Activated naive CD8-positive, alpha-beta T cell treated with anti-CD3 and anti-CD28 coated beads for 36 hours (primary cell): ENCODE measurements at regions not wholly inside any gene's neighbourhood (a gene's known extent, or its start where the extent isn't known, plus 50 kb on each side); places are given as distances from the start of the nearest gene placed in this dataset.

Experiments
- DNase-seq: peaks from one replicate; pipeline ENCODE4 v3.0.0; 2021
- H3K27ac Mint-ChIP-seq: one replicate; pipeline ENCODE4 v1.8.0; 2022; ENCODE audit warnings: mild to moderate bottlenecking, moderate library complexity, mixed read lengths
- H3K27me3 Mint-ChIP-seq: one replicate; pipeline ENCODE4 v1.8.0; 2022; ENCODE audit warnings: mild to moderate bottlenecking, mixed read lengths
- H3K36me3 Mint-ChIP-seq: one replicate; pipeline ENCODE4 v1.8.0; 2021; ENCODE audit warnings: mild to moderate bottlenecking, mixed read lengths
- H3K4me1 Mint-ChIP-seq: one replicate; pipeline ENCODE4 v1.8.0; 2021; ENCODE audit warnings: mixed read lengths
- H3K4me3 Mint-ChIP-seq: one replicate; pipeline ENCODE4 v1.8.0; 2022; ENCODE audit warnings: mild to moderate bottlenecking, moderate library complexity, mixed read lengths
- H3K9me3 Mint-ChIP-seq: one replicate; pipeline ENCODE4 v1.8.0; 2022; ENCODE audit warnings: mixed read lengths

DNA sequence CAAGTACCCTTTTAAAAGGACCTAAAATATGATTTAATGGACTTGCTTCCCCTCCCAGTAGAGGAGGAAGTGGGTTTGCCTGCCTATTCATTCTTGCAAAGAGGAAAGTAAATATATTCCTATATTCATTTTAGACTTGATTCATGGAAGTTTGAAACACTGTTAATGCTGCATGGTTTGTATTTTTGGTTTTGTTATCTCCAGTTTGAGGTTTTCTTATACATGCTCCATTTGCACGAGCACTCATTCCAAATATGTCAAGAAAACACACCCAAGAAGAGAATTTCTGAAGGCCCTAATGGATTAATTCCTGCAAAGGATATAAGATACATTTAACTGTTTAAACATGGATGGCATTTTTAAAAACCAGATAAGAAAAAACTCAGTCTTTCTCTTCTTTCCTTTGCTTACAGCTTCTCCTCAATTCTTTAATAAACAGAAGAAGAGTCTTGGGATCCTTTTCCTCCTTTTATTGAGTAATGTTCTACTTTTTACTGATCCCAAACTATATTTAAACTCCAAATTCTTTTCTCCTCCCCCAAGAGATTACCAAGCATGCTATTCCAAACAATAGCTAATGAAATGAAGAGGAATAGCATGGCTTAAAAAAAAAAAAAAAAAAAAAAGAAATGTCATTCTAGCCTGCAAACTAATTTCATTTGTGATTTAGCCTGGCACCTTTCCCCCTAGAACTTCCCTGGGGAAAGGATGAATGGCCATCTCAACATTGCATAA, 54.6 kb upstream of the LDB2 start:
- Mint-ChIP-seq H3K27ac (no peak overlapping the region), H3K27me3 (peaks cover 4% of the 10 kb centered on the region), H3K36me3 (no peaks in the 10 kb centered on the region), H3K4me1 (no peaks in the 10 kb centered on the region), H3K9me3 (peaks cover 7% of the 10 kb centered on the region), H3K4me3 (no peak overlapping the region)
- no peak for DNase-seq

DNA sequence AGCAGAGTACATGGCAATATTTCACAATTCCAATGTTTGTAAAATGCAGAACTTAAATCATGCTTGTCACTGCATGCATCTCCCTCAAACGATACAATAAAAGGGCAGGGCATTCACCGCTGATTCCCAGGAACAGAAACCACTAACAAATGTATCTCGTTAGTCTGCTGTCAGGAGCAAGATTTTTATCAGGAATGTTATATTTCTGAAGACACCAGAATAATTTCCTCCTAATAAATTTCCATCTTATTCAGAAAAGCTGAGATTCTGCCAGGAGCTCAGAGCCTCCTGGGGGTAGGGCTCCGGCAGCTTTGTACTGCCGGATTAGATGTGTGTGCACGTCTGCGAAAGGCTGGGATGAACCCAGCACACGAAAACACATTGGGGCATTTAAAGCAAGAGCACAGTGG, 54.0 kb upstream of the LDB2 start:
- DNase-seq: no peak
- Mint-ChIP-seq H3K27me3 (peaks cover 4% of the 10 kb centered on the region), H3K4me1 (no peaks in the 10 kb centered on the region), H3K36me3 (no peaks in the 10 kb centered on the region), H3K4me3 (no peak overlapping the region), H3K27ac (no peak overlapping the region), H3K9me3 (peaks cover 7% of the 10 kb centered on the region)
